COR-L47 (cell line): ENCODE measurements at regions not wholly inside any gene's neighbourhood (a gene's known extent, or its start where the extent isn't known, plus 50 kb on each side); places are given as distances from the start of the nearest gene placed in this dataset.
"Not testable (repeated sequence)": the region's sequence is repeated elsewhere in the genome, so short reads cannot be mapped to it uniquely, and the experiment has no call there.

ENCODE experiments used
- DNase-seq: peaks from one replicate; lab custom pipeline; 2025; lab: John Stamatoyannopoulos, UW

GRCh38 chr5:29042152-29042551, 2003.8 kb upstream of the CDH9 start:
- no peak for DNase-seq

GRCh38 chr5:29040404-29040803, 2002.0 kb upstream of the CDH9 start:
- DNase-seq = no peak

GRCh38 chr5:29039994-29040393, 2001.6 kb upstream of the CDH9 start:
- DNase-seq = no peak

GRCh38 chr5:29037716-29038115, 1999.3 kb upstream of the CDH9 start:
- DNase-seq = no peak

GRCh38 chr5:29024052-29024451, 1985.7 kb upstream of the CDH9 start:
- DNase-seq = no peak

- no peak for DNase-seq
Observed at GRCh38 chr5:29023541-29023940, 1985.2 kb upstream of the CDH9 start.

- no peak for DNase-seq
Observed at GRCh38 chr5:29017501-29017900, 1979.1 kb upstream of the CDH9 start.

GRCh38 chr5:29016067-29016466, 1977.7 kb upstream of the CDH9 start:
- no peak for DNase-seq

- DNase-seq = no peak
Observed at GRCh38 chr5:29015523-29015922, 1977.1 kb upstream of the CDH9 start.

- peak; percentile 30 for DNase-seq
Observed at GRCh38 chr5:29005386-29005785, 1967.0 kb upstream of the CDH9 start.

- no peak for DNase-seq
Observed at GRCh38 chr5:29002481-29002880, 1964.1 kb upstream of the CDH9 start.

GRCh38 chr5:29001666-29002065, 1963.3 kb upstream of the CDH9 start:
- DNase-seq = no peak

- DNase-seq = no peak
Observed at GRCh38 chr5:28984639-28985038, 1946.3 kb upstream of the CDH9 start.

- DNase-seq = no peak
Observed at GRCh38 chr5:28975508-28975907, 1937.1 kb upstream of the CDH9 start.

- DNase-seq = no peak
Observed at GRCh38 chr5:28967848-28968247, 1929.5 kb upstream of the CDH9 start.

- DNase-seq = no peak
Observed at GRCh38 chr5:28961816-28962215, 1923.4 kb upstream of the CDH9 start.

- no peak for DNase-seq
Observed at GRCh38 chr5:28958581-28958980, 1920.2 kb upstream of the CDH9 start.

GRCh38 chr5:28957450-28957849, 1919.1 kb upstream of the CDH9 start:
- no peak for DNase-seq

- no peak for DNase-seq
Observed at GRCh38 chr5:28954074-28954473, 1915.7 kb upstream of the CDH9 start.

- DNase-seq = no peak
Observed at GRCh38 chr5:28947865-28948264, 1909.5 kb upstream of the CDH9 start.

GRCh38 chr5:28945859-28946258, 1907.5 kb upstream of the CDH9 start:
- DNase-seq = no peak

- DNase-seq = not testable (repeated sequence)
Observed at GRCh38 chr5:28929366-28929765, 1891.0 kb upstream of the CDH9 start.

- not testable (repeated sequence) for DNase-seq
Observed at GRCh38 chr5:28928327-28928790, 1890.0 kb upstream of the CDH9 start.

GRCh38 chr5:28927559-28928326, 1889.4 kb upstream of the CDH9 start:
- DNase-seq = no peak
